SK-N-SH (cell line): ENCODE measurements at regions not wholly inside any gene's neighbourhood (a gene's known extent, or its start where the extent isn't known, plus 50 kb on each side); places are given as distances from the start of the nearest gene placed in this dataset.

Experiments
- CTCF ChIA-PET: fragments of 300-600, 350-600 bp; formaldehyde crosslinking; extraction: SDS; loops from one replicate; lab custom pipeline; 2021; lab: Yijun Ruan, JAX
- POLR2A ChIA-PET: fragments of 350-600 bp; sonication (Branson Sonifier 250); formaldehyde crosslinking; extraction: SDS; loops from one replicate; lab custom pipeline; 2020; ENCODE audit warnings: antibody characterized with exemption, inconsistent platforms; lab: Yijun Ruan, JAX
- DNase-seq: peaks from one replicate; pipeline ENCODE4 v3.0.0; 2012
- H2AFZ ChIP-seq: fragments of 200-600 bp; sonication (generic); 2 replicates; pipeline ENCODE4 v1.8.1; 2016; ENCODE audit warnings: antibody characterized with exemption, mild to moderate bottlenecking, low read depth
- H3F3A ChIP-seq: fragments of 200-600 bp; sonication (generic); replicated peaks from 2 replicates; pipeline ENCODE3; 2016; ENCODE audit warnings: antibody characterized with exemption, mild to moderate bottlenecking; ENCODE audit not compliant: insufficient read depth
- H3K27ac ChIP-seq, 2 experiments: fragments of 200-500 bp in 1 of 2; fragments of 200-600 bp in 1 of 2; sonication (Bioruptor generic) in 1 of 2; sonication (generic), shearing (Covaris generic) in 1 of 2; 2 replicates each; pipeline versions ENCODE4 v1.5.1 to v1.6.1; 2014 to 2016; ENCODE audit warnings: low read depth in 2 of 2, inconsistent platforms in 1 of 2, low read length in 1 of 2, mild to moderate bottlenecking in 1 of 2, mixed read lengths in 1 of 2
- H3K27me3 ChIP-seq: fragments of 200-600 bp; sonication (generic), shearing (Covaris generic); 2 replicates; pipeline ENCODE4 v1.6.1; 2016; ENCODE audit warnings: mixed run types; ENCODE audit not compliant: insufficient read depth
- H3K36me3 ChIP-seq, 2 experiments: fragments of 200-500 bp in 1 of 2; fragments of 200-600 bp in 1 of 2; sonication (Bioruptor generic) in 1 of 2; sonication (generic) in 1 of 2; replicated peaks in 1 of 2; 2 replicates each; pipeline versions ENCODE3 to v1.5.1; 2014 to 2016; ENCODE audit warnings: low read length in 1 of 2, mild to moderate bottlenecking in 1 of 2; ENCODE audit not compliant: insufficient read depth in 2 of 2, control insufficient read depth in 1 of 2
- H3K4me1 ChIP-seq, 2 experiments: fragments of 200-500 bp in 1 of 2; fragments of 200-600 bp in 1 of 2; sonication (Bioruptor generic) in 1 of 2; sonication (generic), shearing (Covaris generic) in 1 of 2; 2 replicates each; pipeline versions ENCODE4 v1.5.1 to v1.6.1; 2014 to 2016; ENCODE audit warnings: low read depth in 1 of 2, low read length in 1 of 2, mixed run types in 1 of 2; ENCODE audit not compliant: insufficient read depth in 2 of 2, control insufficient read depth in 1 of 2
- H3K4me2 ChIP-seq: fragments of 200-600 bp; sonication (generic), shearing (Covaris generic); 2 replicates; pipeline ENCODE4 v1.6.1; 2017; ENCODE audit warnings: mixed run types
- H3K4me3 ChIP-seq, 2 experiments: fragments of 200-500 bp in 1 of 2; fragments of 200-600 bp in 1 of 2; sonication (Bioruptor generic) in 1 of 2; sonication (generic), shearing (Covaris generic) in 1 of 2; 2 replicates each; pipeline versions ENCODE4 v1.5.1 to v1.8.1; 2014 to 2016; ENCODE audit warnings: low read depth in 2 of 2, inconsistent platforms in 1 of 2, low read length in 1 of 2, mild to moderate bottlenecking in 1 of 2, mixed read lengths in 1 of 2, moderate library complexity in 1 of 2
- H3K79me2 ChIP-seq: fragments of 200-600 bp; sonication (generic); 2 replicates; pipeline ENCODE4 v1.8.1; 2017; ENCODE audit warnings: mild to moderate bottlenecking; ENCODE audit not compliant: insufficient read depth
- H3K9ac ChIP-seq: fragments of 200-600 bp; sonication (generic); 2 replicates; pipeline ENCODE4 v1.6.1; 2017; ENCODE audit warnings: mixed run types
- H3K9me2 ChIP-seq: fragments of 200-600 bp; sonication (generic); 2 replicates; pipeline ENCODE4 v1.6.1; 2017; ENCODE audit warnings: mixed run types
- H3K9me3 ChIP-seq: fragments of 200-600 bp; sonication (generic); 2 replicates; pipeline ENCODE4 v1.6.1; 2017; ENCODE audit warnings: mixed run types, mild to moderate bottlenecking, moderate library complexity
- H4K20me1 ChIP-seq: fragments of 200-600 bp; sonication (generic); 2 replicates; pipeline ENCODE4 v1.6.1; 2017; ENCODE audit warnings: mild to moderate bottlenecking, mixed run types; ENCODE audit not compliant: insufficient read depth
- GATA2 ChIP-seq: sonication (generic); formaldehyde crosslinking; IDR thresholded peaks from 2 replicates; pipeline ENCODE4 v1.5.0; 2020; ENCODE audit warnings: mild to moderate bottlenecking, missing genetic modification reagents
- JUND ChIP-seq: IDR thresholded peaks from 2 replicates; pipeline ENCODE4 v1.4.0; 2012
- MEF2A ChIP-seq: IDR thresholded peaks from 2 replicates; pipeline ENCODE4 v1.4.0; 2012; ENCODE audit warnings: low read depth, borderline replicate concordance
- POLR2AphosphoS5 ChIP-seq: IDR thresholded peaks from 2 replicates; pipeline ENCODE4 v1.6.1; 2012; ENCODE audit warnings: low read depth, low read length
- TAF1 ChIP-seq: IDR thresholded peaks from 2 replicates; pipeline ENCODE4 v1.6.1; 2012; ENCODE audit warnings: low read depth, mild to moderate bottlenecking, low read length, moderate library complexity, borderline replicate concordance
- TEAD4 ChIP-seq: IDR thresholded peaks from 2 replicates; pipeline ENCODE4 v1.4.0; 2012; ENCODE audit warnings: mild to moderate bottlenecking, borderline replicate concordance; ENCODE audit not compliant: insufficient read depth
- WGBS: methylation state at CpG from one replicate; pipeline ENCODE4 v1.1.6; 2017; ENCODE audit warnings: low lambda C conversion rate; 5-methylcytosine and 5-hydroxymethylcytosine counted together
- TF ChIP-seq, protein P1 (sequence below): fragments of 150-350 bp; IDR thresholded peaks from 2 replicates; pipeline ENCODE4 v1.6.1; 2017; ENCODE audit warnings: antibody characterized with exemption, low read length, low read depth, borderline replicate concordance
- TF ChIP-seq, protein P2 (sequence below): IDR thresholded peaks from 2 replicates; pipeline ENCODE4 v1.6.1; 2012; ENCODE audit warnings: mild to moderate bottlenecking, low read depth, low read length, moderate library complexity
- TF ChIP-seq, protein P3 (sequence below): IDR thresholded peaks from 2 replicates; pipeline ENCODE4 v1.4.0; 2012; ENCODE audit warnings: low read depth, borderline replicate concordance
- TF ChIP-seq, protein P4 (sequence below): fragments of 150-350 bp; IDR thresholded peaks from 2 replicates; pipeline ENCODE4 v1.6.1; 2016; ENCODE audit warnings: mild to moderate bottlenecking, low read depth, low read length

DNA sequence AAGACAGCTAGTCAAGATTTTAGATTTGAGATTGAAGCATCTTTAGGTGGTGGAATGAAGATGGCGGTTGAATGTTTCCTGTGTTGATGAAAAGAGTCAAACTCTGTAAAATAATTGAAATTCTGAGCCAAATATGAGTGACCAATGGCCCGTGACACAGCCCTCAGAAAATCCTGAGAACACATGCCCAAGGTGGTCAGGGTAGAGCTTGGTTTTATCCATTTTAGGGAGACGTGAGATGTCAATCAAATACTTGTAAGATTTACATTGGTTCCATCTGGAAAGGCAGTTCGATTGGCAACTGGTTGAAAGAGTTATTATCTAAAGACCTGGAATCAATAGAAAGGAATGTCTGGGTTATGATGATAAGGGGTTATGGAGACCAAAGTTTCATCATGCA is 198.0 kb upstream of the AGAP1 start:
- Histone ChIP-seq H3K27ac (no peak overlapping the region), H3K9me3 (no peaks in the 10 kb centered on the region), H3K79me2 (no peaks in the 10 kb centered on the region), H2AFZ (no peak overlapping the region), H3K27me3 (no peaks in the 10 kb centered on the region), H3K36me3 (no peaks in the 10 kb centered on the region), H3F3A (no peaks in the 10 kb centered on the region), H3K9ac (no peak overlapping the region), H3K4me2 (no peak overlapping the region), H3K4me1 (peaks cover 0 to 2% of the 10 kb centered on the region in 2 experiments; a peak in 1 of 4 replicates), H3K4me3 (no peak overlapping the region), H3K9me2 (no peaks in the 10 kb centered on the region), H4K20me1 (no peaks in the 10 kb centered on the region)
- POLR2A ChIA-PET = no interaction called here
- no peak for TF ChIP-seq POLR2AphosphoS5
- TF ChIP-seq MEF2A = no peak
- TF ChIP-seq, protein P1, sequence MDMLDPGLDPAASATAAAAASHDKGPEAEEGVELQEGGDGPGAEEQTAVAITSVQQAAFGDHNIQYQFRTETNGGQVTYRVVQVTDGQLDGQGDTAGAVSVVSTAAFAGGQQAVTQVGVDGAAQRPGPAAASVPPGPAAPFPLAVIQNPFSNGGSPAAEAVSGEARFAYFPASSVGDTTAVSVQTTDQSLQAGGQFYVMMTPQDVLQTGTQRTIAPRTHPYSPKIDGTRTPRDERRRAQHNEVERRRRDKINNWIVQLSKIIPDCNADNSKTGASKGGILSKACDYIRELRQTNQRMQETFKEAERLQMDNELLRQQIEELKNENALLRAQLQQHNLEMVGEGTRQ = no peak
- no peak for TF ChIP-seq TEAD4
- no peak for TF ChIP-seq JUND
- TF ChIP-seq TAF1 = no peak
- TF ChIP-seq GATA2 (CRISPR knock-in tag) = no peak
- TF ChIP-seq, protein P2, sequence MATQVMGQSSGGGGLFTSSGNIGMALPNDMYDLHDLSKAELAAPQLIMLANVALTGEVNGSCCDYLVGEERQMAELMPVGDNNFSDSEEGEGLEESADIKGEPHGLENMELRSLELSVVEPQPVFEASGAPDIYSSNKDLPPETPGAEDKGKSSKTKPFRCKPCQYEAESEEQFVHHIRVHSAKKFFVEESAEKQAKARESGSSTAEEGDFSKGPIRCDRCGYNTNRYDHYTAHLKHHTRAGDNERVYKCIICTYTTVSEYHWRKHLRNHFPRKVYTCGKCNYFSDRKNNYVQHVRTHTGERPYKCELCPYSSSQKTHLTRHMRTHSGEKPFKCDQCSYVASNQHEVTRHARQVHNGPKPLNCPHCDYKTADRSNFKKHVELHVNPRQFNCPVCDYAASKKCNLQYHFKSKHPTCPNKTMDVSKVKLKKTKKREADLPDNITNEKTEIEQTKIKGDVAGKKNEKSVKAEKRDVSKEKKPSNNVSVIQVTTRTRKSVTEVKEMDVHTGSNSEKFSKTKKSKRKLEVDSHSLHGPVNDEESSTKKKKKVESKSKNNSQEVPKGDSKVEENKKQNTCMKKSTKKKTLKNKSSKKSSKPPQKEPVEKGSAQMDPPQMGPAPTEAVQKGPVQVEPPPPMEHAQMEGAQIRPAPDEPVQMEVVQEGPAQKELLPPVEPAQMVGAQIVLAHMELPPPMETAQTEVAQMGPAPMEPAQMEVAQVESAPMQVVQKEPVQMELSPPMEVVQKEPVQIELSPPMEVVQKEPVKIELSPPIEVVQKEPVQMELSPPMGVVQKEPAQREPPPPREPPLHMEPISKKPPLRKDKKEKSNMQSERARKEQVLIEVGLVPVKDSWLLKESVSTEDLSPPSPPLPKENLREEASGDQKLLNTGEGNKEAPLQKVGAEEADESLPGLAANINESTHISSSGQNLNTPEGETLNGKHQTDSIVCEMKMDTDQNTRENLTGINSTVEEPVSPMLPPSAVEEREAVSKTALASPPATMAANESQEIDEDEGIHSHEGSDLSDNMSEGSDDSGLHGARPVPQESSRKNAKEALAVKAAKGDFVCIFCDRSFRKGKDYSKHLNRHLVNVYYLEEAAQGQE = no peak
- TF ChIP-seq, protein P3, sequence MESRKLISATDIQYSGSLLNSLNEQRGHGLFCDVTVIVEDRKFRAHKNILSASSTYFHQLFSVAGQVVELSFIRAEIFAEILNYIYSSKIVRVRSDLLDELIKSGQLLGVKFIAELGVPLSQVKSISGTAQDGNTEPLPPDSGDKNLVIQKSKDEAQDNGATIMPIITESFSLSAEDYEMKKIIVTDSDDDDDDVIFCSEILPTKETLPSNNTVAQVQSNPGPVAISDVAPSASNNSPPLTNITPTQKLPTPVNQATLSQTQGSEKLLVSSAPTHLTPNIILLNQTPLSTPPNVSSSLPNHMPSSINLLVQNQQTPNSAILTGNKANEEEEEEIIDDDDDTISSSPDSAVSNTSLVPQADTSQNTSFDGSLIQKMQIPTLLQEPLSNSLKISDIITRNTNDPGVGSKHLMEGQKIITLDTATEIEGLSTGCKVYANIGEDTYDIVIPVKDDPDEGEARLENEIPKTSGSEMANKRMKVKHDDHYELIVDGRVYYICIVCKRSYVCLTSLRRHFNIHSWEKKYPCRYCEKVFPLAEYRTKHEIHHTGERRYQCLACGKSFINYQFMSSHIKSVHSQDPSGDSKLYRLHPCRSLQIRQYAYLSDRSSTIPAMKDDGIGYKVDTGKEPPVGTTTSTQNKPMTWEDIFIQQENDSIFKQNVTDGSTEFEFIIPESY = no peak
- TF ChIP-seq, protein P4, sequence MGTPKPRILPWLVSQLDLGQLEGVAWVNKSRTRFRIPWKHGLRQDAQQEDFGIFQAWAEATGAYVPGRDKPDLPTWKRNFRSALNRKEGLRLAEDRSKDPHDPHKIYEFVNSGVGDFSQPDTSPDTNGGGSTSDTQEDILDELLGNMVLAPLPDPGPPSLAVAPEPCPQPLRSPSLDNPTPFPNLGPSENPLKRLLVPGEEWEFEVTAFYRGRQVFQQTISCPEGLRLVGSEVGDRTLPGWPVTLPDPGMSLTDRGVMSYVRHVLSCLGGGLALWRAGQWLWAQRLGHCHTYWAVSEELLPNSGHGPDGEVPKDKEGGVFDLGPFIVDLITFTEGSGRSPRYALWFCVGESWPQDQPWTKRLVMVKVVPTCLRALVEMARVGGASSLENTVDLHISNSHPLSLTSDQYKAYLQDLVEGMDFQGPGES = no peak
- CTCF ChIA-PET = interaction anchor here (1.2 kb wide), 1 partner anchor 31 kb away, joined by 4 read pairs; no protein-coding TSS in a partner anchor
- DNase-seq = no peak
- 43% methylated on average over 4 of the region's 4 CpGs for WGBS
